HG03196 (cell line): ENCODE measurements at regions not wholly inside any gene's neighbourhood (a gene's known extent, or its start where the extent isn't known, plus 50 kb on each side); places are given as distances from the start of the nearest gene placed in this dataset.

ENCODE experiments used
- ATAC-seq: cut with Tn5 transposase; IDR thresholded peaks from one replicate; pipeline ENCODE4 v1.9.1; 2021; ENCODE audit not compliant: unreplicated experiment

GRCh38 chr2:129431881-129432280 is 547.6 kb upstream of the RAB6C start:
- no peak for ATAC-seq

DNA sequence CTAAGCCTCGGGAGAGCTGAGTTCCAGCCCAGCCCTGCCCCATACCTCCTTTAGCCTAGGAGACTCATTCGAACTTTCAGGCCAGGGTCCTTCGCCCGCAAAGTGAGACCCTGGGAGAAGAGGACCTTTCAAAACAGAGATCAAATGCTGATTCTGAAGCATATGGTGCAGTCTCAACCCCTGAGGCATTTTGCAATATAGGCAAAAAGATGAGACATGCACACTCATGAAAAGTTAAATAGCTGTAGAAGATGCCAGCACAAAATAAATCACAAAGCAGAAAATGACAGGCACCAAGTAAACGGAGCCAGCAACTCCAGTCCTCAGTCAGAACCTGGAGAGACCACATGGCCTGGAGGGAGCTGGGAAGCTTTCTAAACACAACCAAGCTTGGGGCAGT is 542.7 kb upstream of the RAB6C start:
- no peak for ATAC-seq

- no peak for ATAC-seq
Observed at GRCh38 chr2:129437725-129438124, 541.7 kb upstream of the RAB6C start.

GRCh38 chr2:129438501-129439057 is 540.9 kb upstream of the RAB6C start:
- ATAC-seq: no peak

GRCh38 chr2:129439406-129440302 is 539.8 kb upstream of the RAB6C start:
- ATAC-seq: no peak

GRCh38 chr2:129441610-129442009 is 537.9 kb upstream of the RAB6C start:
- no peak for ATAC-seq

GRCh38 chr2:129443235-129443864 is 536.1 kb upstream of the RAB6C start:
- ATAC-seq: no peak

DNA sequence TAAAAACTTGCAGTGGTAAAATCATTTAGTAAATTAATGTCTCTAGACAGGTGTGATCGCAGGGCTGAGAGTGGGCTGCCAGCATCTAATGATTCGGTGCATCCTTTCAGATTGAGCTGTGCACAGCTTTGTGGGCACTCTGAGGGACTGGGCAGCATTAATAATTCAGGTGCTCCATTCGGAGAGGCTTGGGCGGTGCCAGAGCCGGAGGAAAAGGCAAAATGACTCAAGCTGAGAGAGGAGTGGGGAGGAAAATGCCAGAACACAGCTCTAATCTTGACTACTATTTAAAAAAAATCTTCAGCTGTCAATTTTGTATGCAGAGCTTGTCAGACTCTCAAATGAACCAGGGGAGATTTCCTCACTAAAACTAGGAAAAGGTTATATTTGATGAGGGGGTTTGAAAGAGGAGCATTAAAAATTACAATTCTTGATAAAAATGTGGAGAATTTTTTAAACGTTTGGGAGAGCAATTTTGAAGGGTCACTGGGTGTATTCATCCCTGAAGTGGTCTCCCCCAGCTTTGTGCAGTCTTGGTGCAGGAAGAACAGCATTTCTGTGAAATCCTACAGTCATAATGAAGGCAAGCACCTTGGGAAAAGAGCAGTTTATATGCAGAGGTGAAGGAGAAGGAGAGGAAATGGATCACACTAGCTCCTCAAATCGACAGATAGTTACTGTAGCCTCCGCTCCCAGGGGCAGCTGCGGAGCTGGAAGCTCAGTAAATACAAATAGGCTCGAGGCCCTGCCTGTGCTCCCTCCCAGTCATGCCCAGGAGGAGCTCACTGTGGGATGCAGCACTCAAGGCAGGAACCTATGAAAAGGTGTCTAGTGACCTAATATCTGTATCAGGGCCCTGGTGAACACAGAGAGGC is 535.4 kb upstream of the RAB6C start:
- no peak for ATAC-seq

GRCh38 chr2:129444751-129445150 is 534.7 kb upstream of the RAB6C start:
- ATAC-seq: no peak

DNA sequence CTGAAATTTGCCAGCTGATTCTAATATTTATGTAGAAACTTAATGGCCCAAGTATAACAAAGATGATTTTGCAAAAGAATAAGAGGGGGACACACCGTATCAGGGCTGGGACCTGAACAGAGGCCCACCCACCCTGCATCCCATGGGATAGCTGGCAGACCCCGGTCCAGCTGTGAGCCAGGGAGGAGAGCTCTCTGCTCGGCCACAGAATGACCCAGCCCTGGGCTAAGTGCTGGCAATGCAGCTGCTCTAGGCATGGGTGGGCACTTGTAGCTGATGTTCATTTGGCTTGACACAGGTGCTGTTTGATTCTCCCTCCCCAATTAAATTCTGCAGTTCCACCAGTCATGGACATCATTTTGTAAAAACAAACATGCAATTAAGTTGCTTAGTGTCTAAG is 522.8 kb upstream of the RAB6C start:
- no peak for ATAC-seq

- ATAC-seq: no peak
Observed at GRCh38 chr2:129457277-129457818, 522.1 kb upstream of the RAB6C start.

GRCh38 chr2:129458006-129458405 is 521.5 kb upstream of the RAB6C start:
- no peak for ATAC-seq

DNA sequence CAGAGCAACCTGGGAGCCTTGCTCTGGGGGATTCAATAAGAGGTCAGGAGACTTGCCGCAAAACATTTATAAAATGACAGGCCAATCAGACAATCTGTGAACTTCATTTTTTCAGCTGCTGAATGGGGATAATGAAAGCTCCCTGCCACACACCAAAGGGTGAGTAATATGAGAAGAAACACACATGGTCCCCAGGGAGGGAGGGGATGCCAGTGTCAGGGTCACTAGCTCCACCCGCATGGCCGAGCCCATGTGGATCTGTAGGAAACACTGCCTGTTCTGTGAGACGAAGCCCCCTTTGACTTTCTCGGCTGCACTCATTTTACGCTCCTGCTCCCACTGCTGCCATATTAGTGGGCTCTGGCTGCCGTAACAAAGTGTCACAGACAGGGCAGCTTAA is 521.0 kb upstream of the RAB6C start:
- ATAC-seq: no peak

DNA sequence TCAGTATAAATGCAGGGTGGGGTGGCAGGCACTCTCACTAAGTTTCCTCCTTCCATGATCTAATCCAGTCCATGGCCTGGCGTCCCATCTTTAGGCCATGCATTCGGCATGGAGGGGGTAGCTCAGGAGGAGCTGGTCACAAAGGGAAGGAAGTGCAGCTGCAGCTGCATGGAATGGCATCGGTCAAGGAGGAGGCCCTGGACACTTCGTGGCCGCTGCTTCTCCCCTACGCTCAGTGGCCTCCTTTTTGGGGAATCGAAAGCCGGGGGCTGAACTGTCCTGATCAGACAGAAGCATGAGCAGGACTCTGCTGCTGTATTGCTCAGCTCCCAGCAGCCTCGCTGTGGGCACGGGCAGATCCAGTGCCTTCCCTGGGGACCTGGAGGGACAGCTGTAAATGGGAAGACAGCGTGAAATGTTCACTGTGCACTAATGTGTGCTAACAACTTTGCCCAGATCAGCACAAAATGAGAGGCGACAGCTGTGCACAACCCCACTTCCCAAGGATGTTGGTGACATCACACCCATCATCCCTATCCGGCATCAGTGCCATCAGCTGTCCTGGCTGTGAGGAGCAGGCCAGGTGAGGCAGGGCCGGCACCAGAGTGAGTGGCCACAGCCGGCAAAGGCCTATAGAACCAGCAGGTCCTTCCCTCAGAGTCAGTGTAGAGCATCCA is 520.1 kb upstream of the RAB6C start:
- ATAC-seq: no peak

- ATAC-seq: no peak
Observed at GRCh38 chr2:129459881-129460280, 519.6 kb upstream of the RAB6C start.

DNA sequence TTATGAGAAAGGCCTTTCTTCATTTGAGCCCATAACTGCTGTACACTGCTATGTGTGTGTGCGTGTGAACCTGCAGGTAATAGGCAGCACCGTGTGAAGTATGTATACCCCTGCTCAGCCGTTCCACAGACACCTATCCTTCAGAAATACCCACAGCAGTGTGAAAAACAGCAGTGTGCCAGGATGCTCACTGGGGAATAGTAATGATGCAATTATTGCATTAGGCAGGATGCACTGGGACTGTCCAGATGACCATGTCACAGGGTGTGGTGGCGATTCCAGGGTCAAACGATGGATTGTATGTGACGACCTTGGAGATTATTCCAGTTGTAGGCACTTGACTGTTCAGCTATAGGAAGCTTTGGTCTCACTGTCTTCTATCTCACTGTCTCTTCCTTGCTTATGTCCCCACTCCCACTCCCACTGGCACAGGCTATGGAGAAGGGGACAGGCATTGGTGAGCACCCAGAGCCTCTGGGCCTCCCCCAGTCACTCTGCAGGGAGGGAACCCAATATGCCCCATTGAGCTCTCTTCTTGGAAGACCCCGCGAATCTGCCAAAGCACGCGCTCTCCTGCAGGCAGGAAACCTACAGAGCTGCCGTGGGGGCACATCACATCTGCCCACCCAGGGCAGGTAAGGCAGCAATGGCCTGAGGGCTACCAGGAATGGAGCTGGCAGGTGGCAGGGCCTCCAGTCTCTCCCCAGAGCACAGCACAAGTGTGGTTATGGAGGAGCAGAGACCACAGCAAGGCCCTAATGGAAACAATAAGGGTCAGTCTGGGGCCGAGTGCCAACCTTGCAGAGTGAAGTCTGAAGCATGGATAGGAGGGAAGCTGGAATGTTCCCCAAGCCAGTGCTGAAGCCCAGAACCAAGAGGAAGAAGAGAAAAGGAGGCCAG is 518.9 kb upstream of the RAB6C start:
- ATAC-seq: no peak

DNA sequence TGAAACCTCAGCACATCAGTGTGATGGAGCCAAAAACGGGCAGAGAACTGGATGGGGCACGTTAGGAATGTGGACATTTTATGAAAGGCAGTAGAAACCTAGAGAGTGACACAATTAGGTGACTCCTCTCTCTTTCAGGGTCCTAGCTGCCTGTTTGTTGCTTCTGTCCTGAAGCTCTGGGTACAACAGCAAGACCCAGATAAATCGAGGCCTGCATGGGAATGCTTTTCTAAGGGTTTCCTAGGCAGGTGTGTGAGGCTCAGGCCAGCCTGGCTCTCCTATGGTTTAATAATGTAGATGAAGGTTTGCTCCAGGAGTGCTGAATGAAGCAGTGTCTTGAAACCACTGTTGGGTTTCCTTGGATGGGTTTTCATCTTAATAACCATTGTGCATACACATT is 517.1 kb upstream of the RAB6C start:
- ATAC-seq: no peak

- ATAC-seq: no peak
Observed at GRCh38 chr2:129462967-129463366, 516.5 kb upstream of the RAB6C start.

DNA sequence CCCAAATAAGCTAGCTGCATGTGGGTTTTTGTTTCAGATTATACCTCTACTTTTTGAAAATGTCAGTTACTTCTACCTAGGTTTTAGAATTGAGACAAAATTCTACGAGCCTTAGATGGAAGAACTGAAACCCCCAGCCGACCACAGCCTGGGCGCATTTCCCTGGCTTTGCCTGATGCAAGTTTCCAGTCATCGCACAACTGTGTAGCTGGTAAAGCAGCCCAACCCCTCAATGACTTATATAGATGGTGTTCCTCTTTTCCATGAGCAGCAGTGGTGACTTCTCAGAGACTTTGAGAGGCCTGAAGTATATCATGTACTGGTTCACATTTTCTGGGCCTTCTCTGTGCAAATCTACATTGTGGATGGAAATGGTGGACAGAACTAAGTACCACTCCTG is 515.4 kb upstream of the RAB6C start:
- ATAC-seq: no peak
